Stimulated activated CD8-positive, alpha-beta memory T cell treated with anti-CD3 and anti-CD28 coated beads, Interleukin-7, amount 100 ng/mL, for 1 hour (primary cell): ENCODE measurements at regions not wholly inside any gene's neighbourhood (a gene's known extent, or its start where the extent isn't known, plus 50 kb on each side); places are given as distances from the start of the nearest gene placed in this dataset.
A peak's percentile ranks its signal among the peaks of the same experiment; 100 is the strongest.

Source experiments
- DNase-seq, 2 donors: peaks; one replicate each; pipeline ENCODE4 v3.0.0-alpha.2; 2020; ENCODE audit warnings: low read depth in 2 of 2

DNA sequence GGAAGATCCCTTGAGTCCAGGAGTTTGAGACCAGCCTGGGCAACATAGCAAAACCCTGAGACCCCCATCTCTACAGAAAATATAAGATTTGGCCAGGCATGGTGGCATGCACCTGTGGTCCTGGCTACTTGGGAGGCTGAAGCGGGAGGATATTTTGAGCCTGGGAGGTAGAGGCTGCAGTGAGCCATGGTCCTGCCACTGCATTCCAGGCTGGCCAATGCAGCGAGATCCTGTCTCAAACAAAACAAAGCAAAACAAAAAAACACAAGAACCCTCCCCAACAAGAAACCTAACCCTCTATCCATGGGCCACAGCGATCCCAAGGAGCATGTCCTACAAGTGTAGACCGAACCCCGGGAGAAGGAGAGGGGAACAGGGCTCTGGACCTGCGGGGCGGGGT lies 133.3 kb downstream of the MGAT5B start:
- DNase-seq = no peak

DNA sequence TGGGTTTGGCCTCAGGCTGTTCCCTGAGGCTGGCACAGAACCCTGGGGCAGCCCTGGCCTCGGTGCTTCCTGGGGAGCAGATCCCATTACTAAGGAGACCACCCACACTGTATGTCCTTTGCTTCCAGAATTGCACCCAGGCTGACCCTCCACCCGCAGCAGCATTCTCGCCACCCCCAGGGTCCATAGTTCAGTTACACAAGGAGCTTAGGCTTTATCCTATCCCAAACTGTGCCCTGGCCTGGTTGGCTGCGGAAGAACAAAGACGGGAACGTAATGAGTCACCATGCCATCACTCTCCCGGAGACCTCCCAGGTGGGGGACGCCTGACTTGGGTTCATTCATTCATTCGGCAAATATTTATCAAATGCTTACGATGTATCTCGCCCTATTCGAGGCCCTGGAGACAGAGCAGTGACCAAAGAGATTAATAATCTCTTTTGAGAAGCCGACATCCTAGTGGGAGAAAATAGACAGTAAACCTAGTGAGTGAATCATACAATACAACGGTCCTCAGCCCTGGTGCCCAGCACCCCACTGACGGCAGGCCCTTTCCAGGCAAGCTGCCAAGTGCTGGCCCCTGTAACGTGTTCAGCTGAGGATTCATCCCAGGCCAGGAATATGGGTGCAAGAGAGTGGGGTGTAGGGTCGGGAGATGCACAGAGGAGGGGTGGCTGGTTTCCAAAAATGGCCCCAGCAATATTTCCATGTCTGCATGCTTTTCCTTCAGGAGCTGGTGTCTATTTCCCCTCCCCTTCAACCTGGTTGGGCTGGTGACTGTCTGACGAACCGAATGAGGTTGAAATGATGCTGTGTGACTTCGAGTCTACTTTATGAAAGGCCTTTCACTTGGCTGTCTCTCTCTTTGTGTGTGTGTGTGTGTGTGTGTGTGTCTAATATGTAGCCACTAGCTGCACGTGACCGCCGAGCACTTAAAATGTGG lies 134.2 kb downstream of the MGAT5B start:
- no peak for DNase-seq

DNA sequence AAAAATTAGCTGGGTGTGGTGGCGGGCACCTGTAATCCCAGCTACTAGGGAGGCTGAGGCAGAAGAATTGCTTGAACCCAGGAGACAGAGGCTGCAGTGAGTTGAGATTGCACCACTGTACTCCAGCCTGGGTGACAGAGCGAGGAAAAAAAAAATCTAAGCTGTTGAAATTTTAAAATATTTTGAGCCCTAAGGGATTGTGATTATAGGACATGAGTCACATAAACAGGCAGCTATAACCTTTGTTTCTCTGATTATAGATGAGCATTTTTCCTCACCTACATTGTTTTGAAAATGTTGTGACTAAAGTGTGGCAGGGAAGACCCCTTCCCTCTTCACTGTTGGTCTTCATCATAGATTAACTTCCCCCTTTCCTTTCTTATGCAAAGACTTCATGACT lies 135.5 kb downstream of the MGAT5B start:
- DNase-seq = no peak

- no peak for DNase-seq
These were observed 133.7 kb upstream of the SEC14L1 start for GRCh38 chr17:77006971-77007649.

GRCh38 chr17:77009877-77010276 lies 130.9 kb upstream of the SEC14L1 start:
- no peak for DNase-seq

DNA sequence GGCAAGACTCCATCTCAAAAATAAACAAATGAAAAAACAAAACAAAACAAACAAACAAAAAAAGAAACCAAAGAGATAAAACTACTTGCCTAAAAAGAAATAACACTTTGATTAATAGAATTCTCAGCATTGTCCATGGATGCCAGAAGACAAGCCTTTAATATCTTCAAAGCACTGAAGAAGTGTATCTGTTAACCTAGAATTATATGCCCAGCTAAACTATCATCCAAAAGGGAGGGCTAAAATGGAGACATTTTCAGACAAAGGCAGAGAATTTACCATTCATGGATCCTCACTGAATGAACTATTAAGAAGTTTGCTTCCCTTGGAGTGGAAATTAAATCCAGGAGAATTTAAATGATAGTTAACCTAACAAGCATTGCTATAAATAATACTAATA lies 130.1 kb upstream of the SEC14L1 start:
- no peak for DNase-seq

DNA sequence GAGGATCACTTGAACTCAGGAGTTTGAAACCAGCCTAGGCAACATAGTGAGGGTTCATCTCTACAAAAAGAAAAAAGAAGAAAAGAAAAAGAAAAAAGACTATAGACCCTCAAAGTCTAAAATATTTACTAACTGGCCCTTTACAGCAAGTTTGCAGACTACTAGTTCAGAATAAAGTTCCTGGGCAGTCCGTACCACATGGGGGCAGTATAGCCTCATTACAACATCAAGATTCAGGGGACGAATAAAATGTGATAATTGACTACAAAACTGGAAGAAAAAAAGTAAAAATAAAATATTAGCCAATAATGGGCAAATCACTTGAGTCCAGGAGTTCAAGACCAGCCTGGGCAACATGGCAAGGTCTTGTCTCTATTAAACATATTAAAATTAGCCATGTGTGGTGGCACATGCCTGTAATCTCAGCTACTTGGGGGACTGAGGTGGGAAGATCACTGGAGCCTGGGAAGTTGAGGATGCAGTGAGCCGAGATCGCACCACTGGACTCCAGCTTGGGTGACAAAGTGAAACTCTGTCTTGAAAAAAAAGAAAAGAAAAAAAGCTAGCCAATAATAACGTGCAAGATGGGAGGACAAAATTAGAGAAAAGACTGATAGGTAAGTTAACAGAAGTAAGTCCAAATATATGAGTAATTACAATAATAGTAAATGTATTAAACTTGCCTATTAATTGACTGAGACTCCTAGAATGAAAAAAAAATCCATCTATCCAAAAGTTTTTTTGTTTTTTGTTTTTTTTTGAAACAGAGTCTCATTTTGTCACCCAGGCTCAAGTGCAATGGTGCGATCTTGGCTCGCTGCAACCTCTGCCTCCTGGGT lies 129.4 kb upstream of the SEC14L1 start:
- DNase-seq = peak in 1 of 2 donors; percentile 31

DNA sequence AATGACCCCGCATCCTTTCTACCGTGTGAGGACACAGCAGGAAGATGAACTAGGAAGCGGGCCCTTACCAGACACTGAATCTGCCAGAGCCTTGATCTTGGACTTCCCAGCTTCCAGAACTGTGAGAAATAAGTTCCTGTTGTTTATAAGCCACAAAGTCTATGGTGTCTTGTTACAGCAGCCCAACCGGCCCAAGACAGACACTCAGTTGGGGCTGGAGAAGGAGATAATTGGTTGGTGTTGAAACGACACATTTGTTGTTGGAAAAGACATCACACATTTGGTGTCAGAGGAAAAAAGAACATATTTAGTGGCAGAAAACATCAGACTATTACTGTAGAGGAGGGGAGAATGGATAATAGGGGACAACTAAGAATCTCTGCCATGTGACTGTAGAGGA lies 122.3 kb upstream of the SEC14L1 start:
- no peak for DNase-seq

- DNase-seq = no peak
These were observed 120.8 kb upstream of the SEC14L1 start for GRCh38 chr17:77019893-77020379.

DNA sequence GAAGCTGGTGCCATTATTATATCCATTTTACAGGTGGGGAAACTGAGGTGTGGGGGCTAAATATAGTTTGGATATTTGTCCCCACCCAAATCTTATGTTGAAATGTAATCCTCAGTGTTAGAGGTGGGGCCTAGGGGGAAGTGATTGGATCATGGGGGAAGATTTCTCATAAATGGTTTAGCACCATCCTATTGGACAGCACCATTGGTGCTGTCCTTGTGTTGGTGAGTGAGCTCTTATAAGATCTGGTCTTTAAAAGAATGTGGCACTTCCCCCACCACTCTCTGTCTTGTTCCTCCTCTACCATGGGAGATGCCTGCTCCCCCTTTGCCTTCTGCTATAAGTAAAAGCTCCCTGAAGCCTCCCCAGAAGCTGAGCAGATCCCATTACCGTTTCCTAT lies 119.8 kb upstream of the SEC14L1 start:
- DNase-seq = no peak

- DNase-seq = no peak
These were observed 118.0 kb upstream of the SEC14L1 start for GRCh38 chr17:77022766-77023165.

DNA sequence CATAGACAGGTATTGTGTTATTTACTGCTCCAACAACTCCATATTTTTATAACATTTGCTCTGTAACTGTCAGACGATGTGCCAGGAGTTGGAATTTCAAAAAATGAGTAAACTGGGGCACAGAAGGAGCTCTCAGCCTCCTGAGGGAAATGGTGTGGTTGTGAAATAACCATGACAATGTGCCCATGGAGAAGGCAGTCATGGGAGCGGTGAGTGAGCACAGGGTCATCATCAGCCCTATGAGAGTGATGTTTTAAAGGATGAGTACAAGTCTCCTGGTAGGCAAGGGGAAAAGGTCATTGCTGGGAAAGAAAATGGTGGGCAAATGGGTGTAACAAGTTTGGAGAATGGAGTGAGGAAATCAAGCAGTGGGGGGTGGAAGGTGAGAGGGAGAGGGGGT lies 115.0 kb upstream of the SEC14L1 start:
- DNase-seq = no peak

- DNase-seq = no peak
These were observed 113.4 kb upstream of the SEC14L1 start for GRCh38 chr17:77027271-77027889.

DNA sequence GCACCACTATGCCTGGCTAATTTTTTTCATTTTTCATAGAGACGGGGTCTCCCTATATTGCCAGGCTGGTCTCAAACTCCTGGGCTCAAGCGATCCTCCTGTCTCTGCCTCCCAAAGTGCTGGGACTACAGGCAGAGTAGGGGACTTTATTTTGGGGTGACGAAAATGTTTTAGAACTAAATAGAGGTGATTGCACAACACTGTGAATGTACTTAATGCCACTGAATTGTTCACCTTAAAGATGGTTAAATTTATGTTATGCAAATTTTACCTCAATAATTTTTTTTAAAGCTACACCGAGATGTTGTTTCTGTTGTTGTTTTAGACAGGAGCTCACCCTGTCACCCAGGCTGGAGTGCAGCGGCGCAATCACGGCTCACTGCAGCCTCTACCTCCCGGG lies 111.9 kb upstream of the SEC14L1 start:
- no peak for DNase-seq

DNA sequence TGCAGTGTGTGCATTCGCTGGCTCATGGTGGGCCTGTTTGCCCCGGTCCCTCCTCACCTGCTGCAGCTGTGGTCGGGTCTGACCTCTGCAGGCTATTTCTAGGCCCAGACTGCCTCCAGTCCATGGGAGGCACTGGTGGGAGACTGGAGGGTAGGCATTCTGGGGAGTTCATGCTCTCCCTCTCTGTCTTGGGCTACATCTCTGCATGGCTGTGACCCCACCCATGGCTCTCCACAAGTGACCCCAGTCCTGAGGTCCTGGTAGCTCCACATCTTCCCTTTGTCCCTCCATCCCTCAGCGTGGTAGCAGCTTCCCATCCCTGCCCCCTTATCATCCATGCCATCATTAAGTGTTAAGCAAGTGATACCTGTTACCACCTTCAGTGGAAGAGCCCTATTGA lies 107.8 kb upstream of the SEC14L1 start:
- DNase-seq = no peak

GRCh38 chr17:77033892-77034404 lies 106.8 kb upstream of the SEC14L1 start:
- DNase-seq = no peak

GRCh38 chr17:77034677-77035424 lies 105.9 kb upstream of the SEC14L1 start:
- DNase-seq = no peak

DNA sequence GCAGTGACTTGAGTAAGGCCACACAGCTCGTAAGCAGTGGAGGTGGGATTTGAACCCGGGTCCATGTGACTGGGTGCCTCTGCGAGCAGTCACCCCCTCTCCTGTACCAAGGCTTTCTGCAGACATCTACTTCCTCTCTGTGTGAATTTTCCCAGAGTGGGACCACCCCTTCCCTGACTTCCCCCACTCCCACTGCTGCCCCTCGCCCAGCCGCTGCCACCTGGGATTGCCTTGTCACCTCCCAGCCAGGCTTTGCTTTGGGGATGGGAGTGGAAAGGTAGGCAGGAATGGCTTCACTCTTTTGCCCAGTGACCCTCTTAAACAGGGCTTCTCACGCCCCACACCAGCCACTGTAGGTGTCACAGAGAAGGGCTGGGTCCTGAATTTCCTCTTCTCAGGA lies 105.2 kb upstream of the SEC14L1 start:
- DNase-seq = no peak

DNA sequence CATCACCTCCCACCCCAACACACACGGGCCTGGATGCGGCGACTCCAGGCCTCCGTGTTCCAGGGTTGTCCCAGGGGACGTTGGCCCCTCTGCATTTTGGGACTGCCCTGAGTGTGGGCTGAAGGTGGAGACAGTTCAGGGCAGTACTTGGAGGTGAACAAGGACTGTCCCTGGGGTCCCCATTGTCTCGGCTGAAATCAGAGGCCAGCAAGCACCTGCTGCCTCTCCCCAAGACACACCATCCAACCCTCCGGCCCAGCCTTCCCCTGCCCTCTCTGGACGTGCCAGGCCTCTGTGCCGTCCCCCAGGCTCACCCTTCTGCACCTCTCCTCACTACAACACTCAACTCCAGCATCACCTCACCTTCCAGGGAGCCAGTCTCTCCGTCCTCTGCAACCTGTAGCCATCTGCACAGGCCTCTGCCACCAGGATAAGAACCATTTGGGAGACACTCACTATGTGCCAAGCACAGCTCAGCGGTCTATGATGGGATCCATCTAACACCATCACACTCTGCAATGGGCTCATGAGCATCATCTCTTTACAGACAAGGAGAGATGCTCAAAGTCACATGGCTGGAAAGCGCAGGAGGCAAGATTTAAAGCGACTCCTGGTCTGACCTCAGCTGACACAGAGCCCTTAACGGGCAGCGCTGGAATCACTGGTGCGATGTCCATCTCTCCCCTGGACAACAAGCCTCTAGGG lies 104.5 kb upstream of the SEC14L1 start:
- DNase-seq = no peak

GRCh38 chr17:77036841-77037381 lies 103.9 kb upstream of the SEC14L1 start:
- no peak for DNase-seq
